H1 (cell line): ENCODE measurements at regions not wholly inside any gene's neighbourhood (a gene's known extent, or its start where the extent isn't known, plus 50 kb on each side); places are given as distances from the start of the nearest gene placed in this dataset.
"Not testable (repeated sequence)": the region's sequence is repeated elsewhere in the genome, so short reads cannot be mapped to it uniquely, and the experiment has no call there.

Experiments used
- ATF3 ChIP-seq: IDR thresholded peaks from 2 replicates; pipeline ENCODE4 v1.6.1; 2011; ENCODE audit warnings: low read depth, mild to moderate bottlenecking, low read length; ENCODE audit not compliant: insufficient read depth
- CTCF ChIP-seq, 3 experiments: IDR thresholded peaks; 1 replicate in 2 of 3; 2 replicates in 1 of 3; pipeline versions ENCODE4 v1.5.1 to v1.6.1; 2011; ENCODE audit warnings: low read length in 3 of 3, mild to moderate bottlenecking in 3 of 3, inconsistent platforms in 2 of 3, low read depth in 1 of 3, moderate library complexity in 1 of 3; ENCODE audit not compliant: insufficient read depth in 1 of 3; ENCODE audit errors: control extremely low read depth in 1 of 3
- E2F6 ChIP-seq: IDR thresholded peaks from 2 replicates; pipeline ENCODE4 v1.6.1; 2012; ENCODE audit warnings: inconsistent platforms
- HDAC6 ChIP-seq: IDR thresholded peaks from one replicate; pipeline ENCODE4 v1.7.1; 2012; ENCODE audit warnings: low read depth, mild to moderate bottlenecking, inconsistent platforms, low read length, moderate library complexity
- MAFK ChIP-seq: IDR thresholded peaks from 2 replicates; pipeline ENCODE4 v1.6.1; 2012; ENCODE audit warnings: low read depth, mild to moderate bottlenecking, improper control_type of control experiment, low read length
- POLR2A ChIP-seq, 2 experiments: IDR thresholded peaks; 1 replicate in 1 of 2; 2 replicates in 1 of 2; pipeline ENCODE4 v1.6.1; 2011; ENCODE audit warnings: low read depth in 2 of 2, low read length in 2 of 2, mild to moderate bottlenecking in 2 of 2; ENCODE audit errors: control extremely low read depth in 1 of 2
- POLR2AphosphoS5 ChIP-seq: IDR thresholded peaks from 2 replicates; pipeline ENCODE4 v1.6.1; 2011; ENCODE audit warnings: low read depth, low read length
- RFX5 ChIP-seq: IDR thresholded peaks from 2 replicates; pipeline ENCODE4 v1.6.1; 2011; ENCODE audit warnings: low read depth, low read length, improper control_type of control experiment, borderline replicate concordance
- RNF2 ChIP-seq: fragments of 200-900, 300-1000 bp; sonication (generic); IDR thresholded peaks from 2 replicates; pipeline ENCODE4 v1.7.1; 2016; ENCODE audit warnings: borderline replicate concordance, low read depth, mild to moderate bottlenecking, antibody characterized with exemption, low read length; ENCODE audit not compliant: poor library complexity, severe bottlenecking; ENCODE audit errors: missing control alignments
- SIN3A ChIP-seq, 2 experiments: IDR thresholded peaks in 1 of 2; conservative IDR thresholded peaks in 1 of 2; 2 replicates each; pipeline ENCODE4 v1.6.1; 2011 to 2012; ENCODE audit warnings: low read length in 2 of 2, improper control_type of control experiment in 1 of 2, low read depth in 1 of 2, mild to moderate bottlenecking in 1 of 2
- USF2 ChIP-seq: IDR thresholded peaks from 2 replicates; pipeline ENCODE4 v1.6.1; 2011; ENCODE audit warnings: low read length, improper control_type of control experiment

GRCh38 chr12:48409938-48410337 is 59.2 kb upstream of the ZNF641 start:
- not testable (repeated sequence) for TF ChIP-seq CTCF (IDR thresholded peaks at IDR 0.05; ENCODE audit: control extremely low read depth in 1 of 3, insufficient read depth in 1 of 3, low read depth in 1 of 3, low read length in 3 of 3); USF2; POLR2AphosphoS5; ATF3; RFX5; POLR2A (IDR thresholded peaks at IDR 0.05; ENCODE audit: control extremely low read depth in 1 of 2, low read depth in 2 of 2, low read length in 2 of 2); E2F6; SIN3A (conservative IDR thresholded peaks at IDR 0.05 in 1 of 2, IDR thresholded peaks at IDR 0.05 in 1 of 2; ENCODE audit: low read depth in 1 of 2, low read length in 2 of 2); HDAC6; MAFK; RNF2
